HEK293T (cell line): ENCODE measurements at regions not wholly inside any gene's neighbourhood (a gene's known extent, or its start where the extent isn't known, plus 50 kb on each side); places are given as distances from the start of the nearest gene placed in this dataset.

Source experiments
- ARNT ChIP-seq: fragments of 450-650 bp; IDR thresholded peaks from 2 replicates; pipeline ENCODE4 v1.6.1; 2017; ENCODE audit warnings: mild to moderate bottlenecking
- BHLHE40 ChIP-seq: fragments of 450-650 bp; IDR thresholded peaks from 2 replicates; pipeline ENCODE4 v1.6.1; 2016; ENCODE audit warnings: mild to moderate bottlenecking, moderate library complexity, borderline replicate concordance
- FOXM1 ChIP-seq: fragments of 450-650 bp; IDR thresholded peaks from 2 replicates; pipeline ENCODE4 v1.6.1; 2017; ENCODE audit warnings: mild to moderate bottlenecking, borderline replicate concordance
- HDGF ChIP-seq: fragments of 450-650 bp; IDR thresholded peaks from 2 replicates; pipeline ENCODE4 v1.6.1; 2017; ENCODE audit warnings: antibody characterized with exemption, borderline replicate concordance

- TF ChIP-seq FOXM1 (no peak), BHLHE40 (no peak), ARNT (no peak), HDGF (no peak)
These were observed 819.6 kb upstream of the EDIL3 start for GRCh38 chr5:85204289-85204688.
